K562 (cell line): ENCODE measurements at regions not wholly inside any gene's neighbourhood (a gene's known extent, or its start where the extent isn't known, plus 50 kb on each side); places are given as distances from the start of the nearest gene placed in this dataset.

ENCODE experiments used
- ATAC-seq: fragments of 200-7000 bp; cut with Tn5 transposase; 3 replicates; pipeline ENCODE4 v1.9.1; 2020; ENCODE audit warnings: moderate library complexity
- BruUV-seq: library from RNA; stranded (reverse); fragments of 400-500 nt; replicated peaks from 2 replicates; lab custom pipeline; 2021; lab: Mats Ljungman, UMichigan
- CTCF ChIA-PET: fragments of 300-600 bp; formaldehyde crosslinking; extraction: SDS; loops from one replicate; lab custom pipeline; 2021; ENCODE audit warnings: low intra/inter-chr PET ratio; lab: Yijun Ruan, JAX
- POLR2A ChIA-PET: fragments of 300-600, 350-650 bp; sonication (Branson Sonifier 250); formaldehyde crosslinking; extraction: SDS; loops from one replicate; lab custom pipeline; 2021; ENCODE audit warnings: antibody characterized with exemption, inconsistent platforms; lab: Yijun Ruan, JAX
- DNase-seq, 4 experiments: peaks; one replicate each; pipeline versions ENCODE4 v3.0.0 to v3.0.0-alpha.2; 2011 to 2018; ENCODE audit warnings: low spot score in 3 of 4, mixed read lengths in 3 of 4; ENCODE audit errors: extremely low read depth in 1 of 4
- FAIRE-seq: peaks from 2 replicates; lab custom pipeline; 2011; peaks lifted over from hg19 to GRCh38; lab: Jason Lieb, UNC
- H2AFZ ChIP-seq: 2 replicates; pipeline ENCODE4 v1.6.0; 2011; ENCODE audit warnings: low read depth, low read length, control low read depth, inconsistent platforms
- H3K27ac ChIP-seq: fragments of 200-600 bp; 3 replicates; pipeline ENCODE4 v1.8.0; 2011; ENCODE audit warnings: low read depth, mild to moderate bottlenecking, control low read depth, inconsistent platforms, low read length, moderate library complexity, mixed read lengths; ENCODE audit errors: extremely low read depth
- H3K27me3 ChIP-seq, 2 experiments: fragments of 300-600 bp in 1 of 2; 2 replicates in 1 of 2; 3 replicates in 1 of 2; pipeline versions ENCODE4 v1.6.0 to v1.8.0; 2011; ENCODE audit warnings: inconsistent platforms in 2 of 2, low read length in 2 of 2, mild to moderate bottlenecking in 1 of 2, mixed read lengths in 1 of 2, moderate library complexity in 1 of 2; ENCODE audit not compliant: control insufficient read depth in 2 of 2, insufficient read depth in 2 of 2
- H3K36me3 ChIP-seq: fragments of 300-600 bp; 3 replicates; pipeline ENCODE4 v1.8.0; 2011; ENCODE audit warnings: mild to moderate bottlenecking, low read length, inconsistent platforms; ENCODE audit not compliant: control insufficient read depth, insufficient read depth
- H3K4me1 ChIP-seq, 2 experiments: fragments of 200-600 bp in 1 of 2; replicated peaks in 1 of 2; 2 replicates in 1 of 2; 3 replicates in 1 of 2; pipeline versions ENCODE4 v1.5.1 to v1.8.0; 2011; ENCODE audit warnings: inconsistent platforms in 2 of 2, low read length in 2 of 2, mild to moderate bottlenecking in 1 of 2, mixed read lengths in 1 of 2, moderate library complexity in 1 of 2; ENCODE audit not compliant: control insufficient read depth in 2 of 2, insufficient read depth in 2 of 2
- H3K4me2 ChIP-seq: 2 replicates; pipeline ENCODE4 v1.6.1; 2011; ENCODE audit warnings: low read length, control low read depth, inconsistent platforms, mixed read lengths; ENCODE audit not compliant: insufficient read depth
- H3K4me3 ChIP-seq: fragments of 200-600 bp; sonication (generic), shearing (Covaris generic); 2 replicates; pipeline ENCODE4 v1.5.1; 2016; ENCODE audit warnings: control low read depth, inconsistent platforms
- H3K79me2 ChIP-seq: fragments of 200-600 bp; 3 replicates; pipeline ENCODE4 v1.8.0; 2011; ENCODE audit warnings: low read length, inconsistent platforms; ENCODE audit not compliant: control insufficient read depth, insufficient read depth
- H3K9ac ChIP-seq, 2 experiments: 2 replicates each; pipeline versions ENCODE4 v1.6.0 to v1.6.1; 2011; ENCODE audit warnings: low read depth in 2 of 2, low read length in 2 of 2, control low read depth in 1 of 2, inconsistent platforms in 1 of 2, mild to moderate bottlenecking in 1 of 2, mixed read lengths in 1 of 2; ENCODE audit not compliant: insufficient read depth in 1 of 2
- H3K9me1 ChIP-seq: one replicate; pipeline ENCODE4 v1.6.0; 2011; ENCODE audit warnings: inconsistent platforms, mild to moderate bottlenecking, low read length, moderate library complexity; ENCODE audit not compliant: control insufficient read depth, insufficient read depth
- H3K9me3 ChIP-seq: replicated peaks from 2 replicates; pipeline ENCODE4 v1.5.1; 2011; ENCODE audit warnings: low read depth, low read length, inconsistent platforms; ENCODE audit not compliant: control insufficient read depth, insufficient read depth
- H4K20me1 ChIP-seq: replicated peaks from 2 replicates; pipeline ENCODE4 v1.6.1; 2011; ENCODE audit warnings: low read length, inconsistent platforms, mixed read lengths; ENCODE audit not compliant: control insufficient read depth, insufficient read depth
- CEBPB ChIP-seq: fragments of 450-650 bp; IDR thresholded peaks from 2 replicates; pipeline ENCODE4 v1.6.1; 2016; ENCODE audit warnings: missing genetic modification characterization, missing compliant biosample characterization
- CHAMP1 ChIP-seq: fragments of 450-650 bp; IDR thresholded peaks from 2 replicates; pipeline ENCODE4 v1.6.1; 2016; ENCODE audit warnings: mild to moderate bottlenecking
- CTBP1 ChIP-seq: fragments of 450-650 bp; IDR thresholded peaks from 2 replicates; pipeline ENCODE4 v1.6.1; 2016; ENCODE audit warnings: borderline replicate concordance
- FOXP1 ChIP-seq: sonication (generic); formaldehyde crosslinking; IDR thresholded peaks from 2 replicates; pipeline ENCODE4 v1.8.0; 2022; ENCODE audit warnings: mild to moderate bottlenecking, missing genetic modification reagents
- HDAC1 ChIP-seq, 2 experiments: fragments of 450-650 bp; IDR thresholded peaks; 2 replicates each; pipeline ENCODE4 v1.6.1; 2016 to 2017; ENCODE audit warnings: inconsistent platforms in 1 of 2, mild to moderate bottlenecking in 1 of 2, moderate library complexity in 1 of 2
- HIVEP1 ChIP-seq: fragments of 250-450 bp; sonication (Bioruptor Pico); IDR thresholded peaks from 2 replicates; pipeline ENCODE4 v1.4.0; 2020; ENCODE audit warnings: mild to moderate bottlenecking
- IRF1 ChIP-seq: sonication (generic); formaldehyde crosslinking; IDR thresholded peaks from 2 replicates; pipeline ENCODE4 v1.8.0; 2022; ENCODE audit warnings: missing genetic modification reagents, mild to moderate bottlenecking, borderline replicate concordance
- PHF21A ChIP-seq: fragments of 450-650 bp; IDR thresholded peaks from 2 replicates; pipeline ENCODE4 v1.6.1; 2017; ENCODE audit warnings: low read depth, borderline replicate concordance
- POLR2A ChIP-seq: fragments of 450-650 bp; conservative IDR thresholded peaks from 2 replicates; pipeline ENCODE4 v1.6.1; 2016
- RBM39 ChIP-seq: fragments of 200-400 bp; formaldehyde crosslinking; optimal IDR thresholded peaks from 2 replicates; pipeline ENCODE3; 2018; ENCODE audit warnings: low read depth, low read length
- ZNF655 ChIP-seq: fragments of 250-450 bp; sonication (Bioruptor Pico); IDR thresholded peaks from 2 replicates; pipeline ENCODE4 v1.5.0; 2021
- WGBS: fragments of 100-300 bp; shearing (Covaris generic); methylation state at CpG from one replicate; pipeline ENCODE4 v1.1.6; 2016; ENCODE audit warnings: low coverage, mixed read lengths; ENCODE audit not compliant: insufficient coverage; ENCODE audit errors: missing lambda C conversion rate; 5-methylcytosine and 5-hydroxymethylcytosine counted together
- in situ Hi-C: fragments of 300-500 bp; cut with MboI; formaldehyde crosslinking; loops from 4 replicates; pipeline ENCODE4 v1.15.0; 2018; ENCODE audit warnings: inconsistent platforms, mixed read lengths
- intact Hi-C: fragments of 100-400 bp; cut with micrococcal nuclease; formaldehyde crosslinking; loops from 2 replicates; pipeline ENCODE4 v1.14.2; 2022

- H3K79me2 ChIP-seq: no peaks in the 10 kb centered on the region
- ATAC-seq (no peak), FAIRE-seq (no peak), DNase-seq (no peak)
- no TSS peak for BruUV-seq
- WGBS: 0% methylated on average over 2 of the region's 2 CpGs
- POLR2A ChIA-PET: no interaction called here
- H2AFZ ChIP-seq: no peak overlapping the region
- TF ChIP-seq FOXP1 (CRISPR knock-in tag): no peak
- TF ChIP-seq CTBP1: no peak
- no peak for TF ChIP-seq HIVEP1 (CRISPR knock-in tag)
- TF ChIP-seq PHF21A: no peak
- no peak for TF ChIP-seq HDAC1 (IDR thresholded peaks at IDR 0.05)
- H3K4me3 ChIP-seq: no peak overlapping the region
- no peak overlapping the region for H3K27ac ChIP-seq
- no peak overlapping the region for H3K9ac ChIP-seq
- H3K4me2 ChIP-seq: no peak overlapping the region
- intact Hi-C loops: no loop called here
- in situ Hi-C loops: loop anchor here (10.0 to 25.0 kb wide), 2 partner anchors 291 to 828 kb away; no protein-coding TSS in a partner anchor
- H3K9me3 ChIP-seq: no peaks in the 10 kb centered on the region
- no peaks in the 10 kb centered on the region for H3K9me1 ChIP-seq
- no peaks in the 10 kb centered on the region for H3K4me1 ChIP-seq
- H3K27me3 ChIP-seq: peaks cover 20 to 38% of the 10 kb centered on the region in 2 experiments
- CTCF ChIA-PET: no interaction called here
- no peaks in the 10 kb centered on the region for H3K36me3 ChIP-seq
- H4K20me1 ChIP-seq: no peaks in the 10 kb centered on the region
Observed at GRCh38 chr5:79865579-79865978, 125.5 kb downstream of the MTX3 start.

- POLR2A ChIA-PET: interaction anchor here (0.7 kb wide), 1 partner anchor 98 kb away, joined by 3 read pairs; no protein-coding TSS in a partner anchor
- Histone ChIP-seq H3K4me2 (no peak overlapping the region), H4K20me1 (no peaks in the 10 kb centered on the region), H3K4me1 (no peaks in the 10 kb centered on the region), H3K27me3 (peaks cover 16 to 28% of the 10 kb centered on the region in 2 experiments), H3K36me3 (no peaks in the 10 kb centered on the region), H3K9ac (no peak overlapping the region), H3K79me2 (no peaks in the 10 kb centered on the region), H3K27ac (no peak overlapping the region), H2AFZ (no peak overlapping the region), H3K9me1 (no peaks in the 10 kb centered on the region), H3K9me3 (no peaks in the 10 kb centered on the region), H3K4me3 (no peak overlapping the region)
- TF ChIP-seq ZNF655 (CRISPR knock-in tag) (no peak), POLR2A (no peak), CEBPB (tag) (no peak), RBM39 (no peak), IRF1 (CRISPR knock-in tag) (no peak), CHAMP1 (no peak)
- CTCF ChIA-PET: interaction anchor here (0.6 kb wide), 1 partner anchor 1566 kb away, joined by 3 read pairs; no protein-coding TSS in a partner anchor
- WGBS: 0% methylated on average over 4 of the region's 4 CpGs
- ATAC-seq (no peak), FAIRE-seq (no peak), DNase-seq (no peak)
- intact Hi-C loops: no loop called here
- in situ Hi-C loops: loop anchor here (10.0 to 25.0 kb wide), 2 partner anchors 290 to 827 kb away; no protein-coding TSS in a partner anchor
- no TSS peak for BruUV-seq
Observed at GRCh38 chr5:79864364-79864763, 126.7 kb downstream of the MTX3 start.
